GM12874 (cell line): ENCODE measurements at regions not wholly inside any gene's neighbourhood (a gene's known extent, or its start where the extent isn't known, plus 50 kb on each side); places are given as distances from the start of the nearest gene placed in this dataset.

Experiments
- CTCF ChIP-seq: IDR thresholded peaks from 2 replicates; pipeline ENCODE4 v1.5.1; 2011; ENCODE audit warnings: low read depth, mild to moderate bottlenecking, control low read depth, low read length, moderate library complexity; ENCODE audit not compliant: insufficient read depth

GRCh38 chr1:69376408-69376807, 191.3 kb upstream of the LRRC7 start:
- no peak for TF ChIP-seq CTCF

DNA sequence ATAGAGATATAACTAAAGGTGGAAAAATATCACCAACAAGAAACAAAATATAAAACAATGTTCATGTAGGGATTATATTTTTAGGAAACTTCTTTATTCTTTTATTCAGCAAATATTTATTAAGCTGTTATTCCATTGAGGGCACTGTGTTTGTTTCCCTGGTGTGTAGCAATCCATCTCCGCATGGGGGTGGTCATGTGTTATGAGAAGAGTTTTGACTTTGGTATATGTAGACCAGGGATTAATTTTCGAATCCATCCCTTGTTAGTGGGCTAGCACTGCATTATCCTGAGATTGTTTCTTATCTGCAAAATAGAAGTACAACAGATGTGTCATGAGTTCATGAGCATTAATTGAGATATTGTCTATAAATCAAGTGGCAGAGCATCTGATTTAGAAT, 190.2 kb upstream of the LRRC7 start:
- no peak for TF ChIP-seq CTCF

DNA sequence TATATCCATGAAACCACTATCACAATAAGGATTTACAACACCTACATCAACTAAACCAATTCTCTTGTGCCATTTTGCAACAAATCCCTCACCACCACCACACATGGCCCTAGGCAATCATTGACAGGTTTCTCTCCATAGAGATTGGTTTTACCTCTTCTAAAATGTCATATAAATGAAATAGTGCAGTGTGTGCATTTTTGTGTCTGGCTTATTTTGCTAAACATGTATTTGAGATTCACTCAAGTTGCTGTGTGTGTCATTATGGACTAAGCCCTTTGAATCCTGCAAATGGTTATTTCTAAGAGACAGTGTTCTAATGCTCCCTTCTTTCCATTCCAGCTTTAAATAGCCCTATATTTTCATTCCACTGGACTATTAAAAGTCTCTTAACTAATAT, 179.7 kb upstream of the LRRC7 start:
- no peak for TF ChIP-seq CTCF

GRCh38 chr1:69400128-69400527, 167.6 kb upstream of the LRRC7 start:
- no peak for TF ChIP-seq CTCF

- TF ChIP-seq CTCF, result no peak
These were observed 165.8 kb upstream of the LRRC7 start for GRCh38 chr1:69401879-69402278.

GRCh38 chr1:69403756-69404320, 163.9 kb upstream of the LRRC7 start:
- TF ChIP-seq CTCF, result no peak

DNA sequence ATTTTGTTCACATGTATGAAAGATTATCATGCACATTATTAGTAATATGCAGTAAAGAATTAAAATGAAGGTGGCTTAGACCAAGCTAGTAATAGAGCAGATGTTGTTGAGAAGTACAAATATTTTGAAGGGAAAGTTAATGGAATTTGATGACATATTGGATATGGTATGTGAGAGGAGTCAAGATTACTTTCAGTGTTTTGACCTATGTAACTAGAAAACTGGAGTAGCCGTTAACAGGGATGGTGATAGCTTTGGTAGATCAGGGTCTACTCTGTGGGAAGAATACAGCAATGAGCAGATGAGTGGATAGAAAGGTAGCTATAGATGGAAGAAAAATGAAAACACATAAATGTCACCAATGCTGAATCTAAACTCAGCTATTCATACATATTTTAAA, 163.2 kb upstream of the LRRC7 start:
- no peak for TF ChIP-seq CTCF
